GM23248 (cell line): ENCODE measurements at regions not wholly inside any gene's neighbourhood (a gene's known extent, or its start where the extent isn't known, plus 50 kb on each side); places are given as distances from the start of the nearest gene placed in this dataset.

Experiments
- DNase-seq: peaks from one replicate; pipeline ENCODE4 v3.0.0-alpha.2; 2015
- H2AFZ ChIP-seq: fragments of 200-600 bp; sonication (generic); 2 replicates; pipeline ENCODE4 v1.6.1; 2016; ENCODE audit warnings: antibody characterized with exemption
- H3F3A ChIP-seq: fragments of 200-600 bp; sonication (generic); 2 replicates; pipeline ENCODE4 v1.6.1; 2016; ENCODE audit warnings: mild to moderate bottlenecking, antibody characterized with exemption, mixed run types; ENCODE audit not compliant: insufficient read depth
- H3K27ac ChIP-seq: fragments of 200-600 bp; sonication (generic); 2 replicates; pipeline ENCODE4 v1.5.1; 2016; ENCODE audit warnings: mild to moderate bottlenecking
- H3K27me3 ChIP-seq: fragments of 200-600 bp; sonication (generic); replicated peaks from 2 replicates; pipeline ENCODE4 v1.6.1; 2016; ENCODE audit warnings: mild to moderate bottlenecking; ENCODE audit not compliant: insufficient read depth
- H3K36me3 ChIP-seq: fragments of 200-600 bp; sonication (generic); 2 replicates; pipeline ENCODE4 v1.6.1; 2016; ENCODE audit warnings: low read depth, mild to moderate bottlenecking
- H3K4me1 ChIP-seq: fragments of 200-600 bp; sonication (generic); 2 replicates; pipeline ENCODE4 v1.6.1; 2016; ENCODE audit warnings: mild to moderate bottlenecking; ENCODE audit not compliant: insufficient read depth
- H3K4me2 ChIP-seq: fragments of 200-600 bp; sonication (generic); one replicate; pipeline ENCODE4 v1.6.1; 2016; ENCODE audit warnings: mild to moderate bottlenecking; ENCODE audit not compliant: unreplicated experiment
- H3K4me3 ChIP-seq: fragments of 200-600 bp; sonication (generic); 2 replicates; pipeline ENCODE4 v1.5.1; 2016; ENCODE audit warnings: mild to moderate bottlenecking
- H3K79me2 ChIP-seq: fragments of 200-600 bp; sonication (generic); 2 replicates; pipeline ENCODE4 v1.6.1; 2016; ENCODE audit warnings: mild to moderate bottlenecking; ENCODE audit not compliant: insufficient read depth
- H3K9ac ChIP-seq: fragments of 200-600 bp; sonication (generic); 2 replicates; pipeline ENCODE4 v1.6.1; 2016; ENCODE audit warnings: mild to moderate bottlenecking
- H3K9me2 ChIP-seq: fragments of 200-600 bp; sonication (generic); 2 replicates; pipeline ENCODE4 v1.6.1; 2016; ENCODE audit warnings: mixed run types, mild to moderate bottlenecking, moderate library complexity; ENCODE audit not compliant: insufficient read depth
- H3K9me3 ChIP-seq: fragments of 200-600 bp; sonication (generic); one replicate; pipeline ENCODE4 v1.6.1; 2017; ENCODE audit warnings: low read depth
- H4K20me1 ChIP-seq: fragments of 200-600 bp; sonication (generic); 2 replicates; pipeline ENCODE4 v1.6.0; 2016; ENCODE audit not compliant: insufficient read depth
- EZH2 ChIP-seq: fragments of 200-600 bp; sonication (generic); IDR thresholded peaks from 2 replicates; pipeline ENCODE4 v1.6.1; 2018; ENCODE audit warnings: antibody characterized with exemption, mild to moderate bottlenecking; ENCODE audit not compliant: insufficient read depth, poor library complexity, severe bottlenecking
- EZH2phosphoT487 ChIP-seq: fragments of 200-600 bp; sonication (generic); IDR thresholded peaks from 2 replicates; pipeline ENCODE4 v1.6.1; 2018; ENCODE audit warnings: antibody characterized with exemption, moderate library complexity, mild to moderate bottlenecking, low read depth; ENCODE audit not compliant: insufficient read depth
- WGBS, 2 experiments: methylation state at CpG; one replicate each; pipeline ENCODE4 v1.1.6; 2015 to 2017; ENCODE audit warnings: low lambda C conversion rate in 2 of 2, low coverage in 1 of 2; ENCODE audit errors: missing lambda C conversion rate in 2 of 2; 5-methylcytosine and 5-hydroxymethylcytosine counted together
- in situ Hi-C: fragments of 300-500 bp; cut with MboI; formaldehyde crosslinking; loops from 2 replicates; pipeline ENCODE4 v1.15.0; 2020

DNA sequence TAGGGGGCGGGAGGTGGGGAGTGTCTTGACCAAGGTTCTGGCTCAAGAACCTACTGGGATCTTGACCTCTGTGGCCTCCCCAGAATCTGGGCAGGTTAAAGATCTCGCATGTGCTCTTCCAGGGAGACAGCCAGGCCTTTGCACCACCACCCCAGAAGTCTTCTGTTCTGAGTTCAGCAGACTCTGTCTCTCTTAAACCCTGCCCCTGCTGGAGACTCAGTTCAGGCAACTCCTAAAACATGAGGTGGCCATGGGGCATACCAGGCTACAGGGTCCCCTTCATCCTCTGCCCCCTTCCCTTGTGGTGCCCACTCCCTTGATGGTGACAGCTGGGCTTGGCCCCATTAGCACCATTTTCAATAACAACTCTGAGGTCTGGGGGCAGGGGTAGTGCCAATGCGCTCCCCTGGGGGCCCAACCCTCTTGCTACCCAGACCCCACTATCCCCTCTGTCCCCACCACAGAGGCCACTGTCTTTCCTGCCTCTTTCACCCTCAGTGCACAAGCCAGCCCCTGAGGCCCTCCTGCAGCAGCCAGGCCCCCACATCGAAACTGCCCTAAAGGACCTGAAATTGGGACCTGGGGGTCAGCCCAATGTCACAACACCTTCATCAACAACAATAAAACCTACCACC, 132.7 kb upstream of the RUNX3 start:
- Histone ChIP-seq H3K9ac (no peak overlapping the region), H3K27ac (no peak overlapping the region), H2AFZ (no peak overlapping the region), H3K79me2 (no peaks in the 10 kb centered on the region), H3F3A (no peaks in the 10 kb centered on the region), H3K27me3 (peaks cover 27% of the 10 kb centered on the region), H3K4me3 (no peak overlapping the region), H3K36me3 (no peaks in the 10 kb centered on the region), H3K4me1 (0 out of 2 replicates have a peak, but pooled peaks cover 6% of the 10 kb centered on the region), H4K20me1 (no peaks in the 10 kb centered on the region), H3K4me2 (no peak overlapping the region), H3K9me2 (no peaks in the 10 kb centered on the region), H3K9me3 (no peaks in the 10 kb centered on the region)
- DNase-seq: no peak
- TF ChIP-seq EZH2 (no peak), EZH2phosphoT487 (no peak)
- in situ Hi-C loops: no loop called here
- 76 to 82% methylated on average over 4 of the region's 4 CpGs for WGBS, 2 experiments

DNA sequence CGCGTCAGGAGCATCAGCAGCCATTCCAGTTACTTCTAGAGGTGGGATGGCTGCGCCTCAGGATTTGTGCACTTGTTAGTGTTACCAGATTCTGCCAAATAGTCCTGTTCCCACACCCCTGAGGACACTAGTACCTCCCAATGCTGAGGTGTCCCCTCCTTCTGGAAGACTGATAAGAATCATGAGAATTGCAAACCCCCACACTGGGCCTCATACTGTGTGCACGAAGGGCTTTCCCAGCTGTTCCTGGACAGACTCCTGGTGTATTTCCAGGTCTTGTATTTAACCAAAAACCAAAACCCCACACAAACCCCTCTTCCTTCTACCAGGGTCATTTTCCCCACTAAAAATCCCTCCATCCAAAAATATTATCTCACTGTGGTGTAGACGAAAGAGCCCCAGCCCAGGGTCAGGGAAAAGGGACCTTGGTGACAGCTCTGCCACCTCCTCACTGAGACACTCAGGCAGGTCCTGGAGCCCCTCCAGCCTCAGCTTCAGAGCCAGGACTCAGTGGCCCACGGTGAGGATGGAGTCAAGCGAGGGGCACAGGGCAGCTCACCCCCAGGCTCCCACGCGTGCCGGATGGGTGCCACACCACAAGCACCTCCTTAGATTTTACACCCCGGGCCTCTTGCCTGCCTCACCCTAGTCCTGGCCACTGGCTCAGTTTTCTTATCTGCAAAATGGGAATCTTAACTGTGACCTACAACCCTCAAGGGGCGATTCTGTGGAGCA, 131.4 kb upstream of the RUNX3 start:
- Histone ChIP-seq H4K20me1 (no peaks in the 10 kb centered on the region), H3K9me3 (no peaks in the 10 kb centered on the region), H3K27ac (no peak overlapping the region), H3K9me2 (no peaks in the 10 kb centered on the region), H3K79me2 (no peaks in the 10 kb centered on the region), H2AFZ (no peak overlapping the region), H3K36me3 (no peaks in the 10 kb centered on the region), H3K4me1 (0 out of 2 replicates have a peak, but pooled peaks cover 6% of the 10 kb centered on the region), H3K4me3 (no peak overlapping the region), H3F3A (no peaks in the 10 kb centered on the region), H3K9ac (no peak overlapping the region), H3K27me3 (peaks cover 27% of the 10 kb centered on the region), H3K4me2 (no peak overlapping the region)
- in situ Hi-C loops: no loop called here
- TF ChIP-seq EZH2 (no peak), EZH2phosphoT487 (no peak)
- no peak for DNase-seq
- 76 to 77% methylated on average over 12 of the region's 12 CpGs for WGBS, 2 experiments

DNA sequence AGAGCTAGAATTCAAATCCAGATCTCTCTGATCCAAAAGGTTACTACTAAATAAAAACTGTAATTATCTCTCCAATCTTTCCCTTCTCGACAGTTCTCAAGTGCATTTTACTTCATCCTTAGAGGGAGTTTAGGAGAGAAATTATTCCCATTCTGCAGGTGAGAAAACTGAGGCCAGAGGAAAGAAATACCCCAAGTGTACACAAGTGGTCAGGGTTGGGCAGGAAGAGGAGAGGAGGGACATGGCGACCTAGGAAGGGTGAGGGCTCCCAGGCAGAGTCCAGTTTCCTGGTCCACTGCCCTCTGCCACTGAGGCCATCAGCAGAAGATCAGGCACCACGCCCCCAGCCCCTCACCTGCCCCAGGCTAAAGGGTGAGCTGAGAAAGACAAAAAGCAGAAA, 127.1 kb upstream of the RUNX3 start:
- no peak overlapping the region for H3K27ac ChIP-seq
- H3K27me3 ChIP-seq: peaks cover 40% of the 10 kb centered on the region
- H4K20me1 ChIP-seq: no peaks in the 10 kb centered on the region
- H3F3A ChIP-seq: no peaks in the 10 kb centered on the region
- H3K4me2 ChIP-seq: no peak overlapping the region
- H3K36me3 ChIP-seq: no peaks in the 10 kb centered on the region
- no peaks in the 10 kb centered on the region for H3K9me2 ChIP-seq
- no peak overlapping the region for H3K4me3 ChIP-seq
- in situ Hi-C loops: no loop called here
- no peak for DNase-seq
- TF ChIP-seq EZH2: no peak
- no peak for TF ChIP-seq EZH2phosphoT487
- no peaks in the 10 kb centered on the region for H3K9me3 ChIP-seq
- H2AFZ ChIP-seq: no peak overlapping the region
- no peak overlapping the region for H3K9ac ChIP-seq
- 49 to 50% methylated on average over 3 of the region's 3 CpGs for WGBS, 2 experiments
- no peaks in the 10 kb centered on the region for H3K4me1 ChIP-seq
- H3K79me2 ChIP-seq: no peaks in the 10 kb centered on the region

DNA sequence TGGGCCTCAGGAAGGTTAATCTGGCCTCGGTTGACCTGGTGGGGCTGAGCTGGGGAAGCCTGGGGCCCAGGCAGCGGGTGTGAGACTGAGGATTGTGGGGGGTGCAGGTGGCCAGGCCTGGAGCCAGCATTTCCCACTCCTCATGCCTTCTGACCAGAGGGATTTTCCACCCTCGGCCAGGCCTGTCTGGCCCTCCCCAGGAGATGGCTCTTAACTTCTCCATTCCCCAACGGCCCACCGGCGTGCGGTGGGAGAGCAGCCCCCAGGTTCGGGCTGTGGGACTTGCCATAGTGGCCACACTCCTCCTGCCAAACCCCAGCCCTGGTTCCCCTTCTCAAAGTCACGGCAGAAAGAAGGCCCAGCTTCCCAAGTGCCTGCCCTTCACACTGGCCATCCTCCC, 126.5 kb upstream of the RUNX3 start:
- H2AFZ ChIP-seq: no peak overlapping the region
- no peaks in the 10 kb centered on the region for H3F3A ChIP-seq
- no peak for DNase-seq
- H3K9me2 ChIP-seq: no peaks in the 10 kb centered on the region
- no peaks in the 10 kb centered on the region for H3K79me2 ChIP-seq
- no peaks in the 10 kb centered on the region for H3K36me3 ChIP-seq
- WGBS, 2 experiments: 75% methylated on average over 7 to 9 of the region's 9 CpGs
- TF ChIP-seq EZH2phosphoT487 (no peak), EZH2 (no peak)
- no peaks in the 10 kb centered on the region for H3K9me3 ChIP-seq
- H4K20me1 ChIP-seq: no peaks in the 10 kb centered on the region
- H3K4me3 ChIP-seq: no peak overlapping the region
- no peak overlapping the region for H3K27ac ChIP-seq
- H3K4me1 ChIP-seq: no peaks in the 10 kb centered on the region
- H3K4me2 ChIP-seq: no peak overlapping the region
- in situ Hi-C loops: no loop called here
- peaks cover 40% of the 10 kb centered on the region for H3K27me3 ChIP-seq
- no peak overlapping the region for H3K9ac ChIP-seq
